H1 (cell line): ENCODE measurements at regions not wholly inside any gene's neighbourhood (a gene's known extent, or its start where the extent isn't known, plus 50 kb on each side); places are given as distances from the start of the nearest gene placed in this dataset.

ENCODE experiments used
- CTCF ChIA-PET: fragments of 300-600 bp; sonication (Branson Sonifier 250); formaldehyde crosslinking; loops from one replicate; lab custom pipeline; 2021; ENCODE audit not compliant: partially characterized antibody; lab: Charles Lee
- POLR2A ChIA-PET: fragments of 300-600 bp; sonication (Branson Sonifier 250); formaldehyde crosslinking; loops from one replicate; lab custom pipeline; 2021; ENCODE audit warnings: inconsistent platforms; ENCODE audit not compliant: partially characterized antibody; lab: Charles Lee
- DNase-seq, 2 experiments: peaks; one replicate each; pipeline versions ENCODE4 v3.0.0 to v3.0.0-alpha.2; 2010 to 2022; ENCODE audit warnings: low spot score in 2 of 2, low read depth in 1 of 2, mixed read lengths in 1 of 2
- FAIRE-seq: peaks from 2 replicates; lab custom pipeline; 2011; peaks lifted over from hg19 to GRCh38; lab: Jason Lieb, UNC
- H2AFZ ChIP-seq: 2 replicates; pipeline ENCODE4 v1.8.1; 2012; ENCODE audit warnings: low read length, inconsistent platforms
- H2AK5ac ChIP-seq: 2 replicates; pipeline ENCODE4 v1.6.1; 2013; ENCODE audit warnings: low read depth, low read length
- H2BK120ac ChIP-seq: replicated peaks from 2 replicates; pipeline ENCODE3; 2013; ENCODE audit warnings: low read depth, low read length, inconsistent platforms
- H2BK12ac ChIP-seq: 2 replicates; pipeline ENCODE4 v1.6.1; 2013; ENCODE audit warnings: low read depth, low read length
- H2BK15ac ChIP-seq: 2 replicates; pipeline ENCODE4 v1.6.1; 2013; ENCODE audit warnings: low read length
- H2BK20ac ChIP-seq: 2 replicates; pipeline ENCODE4 v1.6.1; 2013; ENCODE audit warnings: low read length
- H2BK5ac ChIP-seq: 2 replicates; pipeline ENCODE4 v1.6.1; 2013; ENCODE audit warnings: low read depth, low read length
- H3K14ac ChIP-seq: 2 replicates; pipeline ENCODE4 v1.6.1; 2013; ENCODE audit warnings: inconsistent platforms; ENCODE audit not compliant: insufficient read length
- H3K18ac ChIP-seq: 2 replicates; pipeline ENCODE4 v1.6.1; 2013; ENCODE audit warnings: low read length; ENCODE audit errors: extremely low read depth
- H3K23ac ChIP-seq: 2 replicates; pipeline ENCODE4 v1.6.1; 2013; ENCODE audit warnings: inconsistent platforms; ENCODE audit not compliant: insufficient read length
- H3K23me2 ChIP-seq: 2 replicates; pipeline ENCODE4 v1.6.1; 2013; ENCODE audit warnings: low read depth, low read length
- H3K27ac ChIP-seq: 2 replicates; pipeline ENCODE4 v1.6.1; 2011; ENCODE audit warnings: low read depth, low read length, inconsistent platforms
- H3K27me3 ChIP-seq, 4 experiments: replicated peaks in 1 of 4; 1 replicate in 1 of 4; 2 replicates in 3 of 4; pipeline versions ENCODE4 v1.6.1 to v1.8.1; 2011 to 2013; ENCODE audit warnings: low read length in 3 of 4, mild to moderate bottlenecking in 3 of 4, inconsistent platforms in 2 of 4, mixed read lengths in 2 of 4, moderate library complexity in 1 of 4; ENCODE audit not compliant: control insufficient read depth in 3 of 4, insufficient read depth in 3 of 4; ENCODE audit errors: extremely low read depth in 1 of 4
- H3K36me3 ChIP-seq, 4 experiments: 2 replicates each; pipeline versions ENCODE4 v1.6.1 to v1.8.1; 2011 to 2013; ENCODE audit warnings: mild to moderate bottlenecking in 4 of 4, low read length in 3 of 4, moderate library complexity in 2 of 4, control low read depth in 1 of 4, inconsistent platforms in 1 of 4; ENCODE audit not compliant: insufficient read depth in 4 of 4, control insufficient read depth in 2 of 4
- H3K4ac ChIP-seq: replicated peaks from 2 replicates; pipeline ENCODE3; 2013; ENCODE audit warnings: low read length, low read depth, mixed read lengths, inconsistent platforms; ENCODE audit not compliant: insufficient read length
- H3K4me1 ChIP-seq, 4 experiments: replicated peaks in 1 of 4; 1 replicate in 1 of 4; 2 replicates in 3 of 4; pipeline versions ENCODE4 v1.6.1 to v1.8.1; 2011 to 2013; ENCODE audit warnings: low read length in 3 of 4, inconsistent platforms in 2 of 4, mixed read lengths in 1 of 4; ENCODE audit not compliant: insufficient read depth in 4 of 4, control insufficient read depth in 3 of 4
- H3K4me2 ChIP-seq, 2 experiments: 2 replicates each; pipeline versions ENCODE4 v1.6.1 to v1.8.1; 2011 to 2013; ENCODE audit warnings: low read depth in 2 of 2, low read length in 2 of 2, control low read depth in 1 of 2, inconsistent platforms in 1 of 2, mild to moderate bottlenecking in 1 of 2; ENCODE audit not compliant: insufficient read depth in 1 of 2
- H3K4me3 ChIP-seq, 4 experiments: fragments of 200-600, 300-600 bp in 1 of 4; sonication (generic), shearing (Covaris generic), sonication (Bioruptor Twin) in 1 of 4; 2 replicates each; pipeline versions ENCODE4 v1.5.1 to v1.8.1; 2011 to 2016; ENCODE audit warnings: low read length in 4 of 4, low read depth in 3 of 4, control low read depth in 2 of 4, inconsistent platforms in 2 of 4, mild to moderate bottlenecking in 2 of 4, mixed read lengths in 1 of 4, moderate library complexity in 1 of 4; ENCODE audit not compliant: insufficient read depth in 2 of 4; ENCODE audit errors: extremely low read depth in 1 of 4
- H3K56ac ChIP-seq: replicated peaks from 2 replicates; pipeline ENCODE3; 2013; ENCODE audit warnings: low read depth, mild to moderate bottlenecking, mixed read lengths, low read length, inconsistent platforms; ENCODE audit not compliant: insufficient read length
- H3K79me1 ChIP-seq: 2 replicates; pipeline ENCODE4 v1.6.1; 2013; ENCODE audit warnings: low read depth, low read length, control low read depth
- H3K79me2 ChIP-seq, 2 experiments: 2 replicates each; pipeline versions ENCODE4 v1.6.1 to v1.8.1; 2012 to 2013; ENCODE audit warnings: low read length in 2 of 2, mild to moderate bottlenecking in 2 of 2, inconsistent platforms in 1 of 2; ENCODE audit not compliant: insufficient read depth in 2 of 2, control insufficient read depth in 1 of 2
- H3K9ac ChIP-seq, 4 experiments: replicated peaks in 1 of 4; 1 replicate in 1 of 4; 2 replicates in 3 of 4; pipeline versions ENCODE4 v1.6.1 to v1.8.1; 2011 to 2013; ENCODE audit warnings: low read depth in 3 of 4, low read length in 3 of 4, control low read depth in 2 of 4, mild to moderate bottlenecking in 2 of 4, moderate library complexity in 2 of 4, inconsistent platforms in 1 of 4; ENCODE audit errors: extremely low read depth in 1 of 4
- H3K9me3 ChIP-seq, 2 experiments: 2 replicates each; pipeline versions ENCODE4 v1.6.1 to v1.8.1; 2012 to 2013; ENCODE audit warnings: mild to moderate bottlenecking in 2 of 2, moderate library complexity in 2 of 2, control low read depth in 1 of 2, inconsistent platforms in 1 of 2, low read depth in 1 of 2, low read length in 1 of 2, mixed read lengths in 1 of 2; ENCODE audit not compliant: insufficient read depth in 2 of 2
- H4K20me1 ChIP-seq, 2 experiments: replicated peaks in 1 of 2; 2 replicates each; pipeline versions ENCODE3 to v1.8.1; 2011 to 2013; ENCODE audit warnings: inconsistent platforms in 2 of 2, low read length in 2 of 2, mild to moderate bottlenecking in 1 of 2; ENCODE audit not compliant: insufficient read depth in 2 of 2, control insufficient read depth in 1 of 2
- H4K5ac ChIP-seq: 2 replicates; pipeline ENCODE4 v1.6.1; 2013; ENCODE audit warnings: low read length, low read depth, mixed read lengths, inconsistent platforms; ENCODE audit not compliant: insufficient read length
- H4K8ac ChIP-seq: 2 replicates; pipeline ENCODE4 v1.8.0; 2013; ENCODE audit warnings: mild to moderate bottlenecking, moderate library complexity, low read length, inconsistent platforms; ENCODE audit not compliant: insufficient read depth; ENCODE audit errors: extremely low read depth
- H4K91ac ChIP-seq: replicated peaks from 2 replicates; pipeline ENCODE3; 2013; ENCODE audit warnings: low read length, mixed read lengths, inconsistent platforms; ENCODE audit not compliant: insufficient read length
- CHD1 ChIP-seq: IDR thresholded peaks from 2 replicates; pipeline ENCODE4 v1.6.1; 2012; ENCODE audit warnings: low read depth, low read length, improper control_type of control experiment
- KDM4A ChIP-seq: IDR thresholded peaks from one replicate; pipeline ENCODE4 v1.7.1; 2012; ENCODE audit warnings: low read depth, mild to moderate bottlenecking, moderate library complexity, low read length, inconsistent platforms; ENCODE audit not compliant: severe bottlenecking
- MAFK ChIP-seq: IDR thresholded peaks from 2 replicates; pipeline ENCODE4 v1.6.1; 2012; ENCODE audit warnings: low read depth, mild to moderate bottlenecking, improper control_type of control experiment, low read length
- PHF8 ChIP-seq: fragments of 200-600 bp; sonication (generic); conservative IDR thresholded peaks from 2 replicates; pipeline ENCODE4 v1.7.1; 2012; ENCODE audit warnings: low read depth, mild to moderate bottlenecking, inconsistent platforms, low read length, moderate library complexity
- RBBP5 ChIP-seq: IDR thresholded peaks from 2 replicates; pipeline ENCODE4 v1.7.1; 2012; ENCODE audit warnings: low read depth, mild to moderate bottlenecking, inconsistent platforms, low read length, moderate library complexity, borderline replicate concordance
- SP4 ChIP-seq: IDR thresholded peaks from 2 replicates; pipeline ENCODE4 v1.6.1; 2012; ENCODE audit warnings: low read length, inconsistent platforms
- TAF7 ChIP-seq: optimal IDR thresholded peaks from 2 replicates; pipeline ENCODE3; 2011; ENCODE audit warnings: low read depth, mild to moderate bottlenecking, inconsistent platforms, low read length, moderate library complexity, borderline replicate concordance
- WGBS, 2 experiments: shearing (Covaris generic) in 1 of 2; methylation state at CpG; one replicate each; pipeline versions ENCODE4 v1.1.6 to v1.1.7; 2013 to 2015; ENCODE audit warnings: low lambda C conversion rate in 2 of 2, mixed read lengths in 2 of 2, inconsistent platforms in 1 of 2, low coverage in 1 of 2, missing lambda C conversion rate in 1 of 2; ENCODE audit not compliant: insufficient replicate concordance in 2 of 2, insufficient coverage in 1 of 2, insufficient read length in 1 of 2; ENCODE audit errors: extremely low coverage in 1 of 2, missing lambda C conversion rate in 1 of 2; 5-methylcytosine and 5-hydroxymethylcytosine counted together
- TF ChIP-seq, protein P1 (sequence below): IDR thresholded peaks from 2 replicates; pipeline ENCODE4 v1.6.1; 2011; ENCODE audit warnings: low read depth, mild to moderate bottlenecking, low read length; ENCODE audit not compliant: insufficient read depth

GRCh38 chr14:101368629-101369028 is 192.7 kb upstream of the DIO3 start:
- Histone ChIP-seq H3K9me3 (no peaks in the 10 kb centered on the region), H3K36me3 (no peaks in the 10 kb centered on the region), H3K4ac (no peak overlapping the region), H4K8ac (no peak overlapping the region), H3K79me2 (no peaks in the 10 kb centered on the region), H2BK5ac (no peak overlapping the region), H2AFZ (no peak overlapping the region), H2BK120ac (no peak overlapping the region), H2BK12ac (no peak overlapping the region), H2BK15ac (no peak overlapping the region), H3K14ac (no peak overlapping the region), H3K4me1 (peaks cover 0 to 19% (median 5%) of the 10 kb centered on the region in 4 experiments; a peak in 4 of 7 replicates), H2BK20ac (no peak overlapping the region), H3K4me2 (no peak overlapping the region), H3K23me2 (no peaks in the 10 kb centered on the region), H3K27ac (no peak overlapping the region), H3K79me1 (no peaks in the 10 kb centered on the region), H3K27me3 (no peaks in the 10 kb centered on the region; a peak in 3 of 7 replicates), H3K23ac (no peak overlapping the region), H3K18ac (no peak overlapping the region), H3K56ac (no peak overlapping the region), H4K5ac (no peak overlapping the region), H2AK5ac (no peak overlapping the region), H4K20me1 (no peaks in the 10 kb centered on the region), H4K91ac (no peak overlapping the region), H3K4me3 (no peak overlapping the region), H3K9ac (no peak overlapping the region)
- ChIA-PET CTCF (interaction anchor here (1.2 kb wide), 1 partner anchor 17 kb away, joined by 3 read pairs; no protein-coding TSS in a partner anchor), POLR2A (no interaction called here)
- no peak for DNase-seq
- FAIRE-seq: no peak
- 93% methylated on average over 6 of the region's 6 CpGs; no CpG with 5 or more reads in 1 of the 2 experiments for WGBS, 2 experiments
- TF ChIP-seq, protein P1, sequence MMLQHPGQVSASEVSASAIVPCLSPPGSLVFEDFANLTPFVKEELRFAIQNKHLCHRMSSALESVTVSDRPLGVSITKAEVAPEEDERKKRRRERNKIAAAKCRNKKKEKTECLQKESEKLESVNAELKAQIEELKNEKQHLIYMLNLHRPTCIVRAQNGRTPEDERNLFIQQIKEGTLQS: no peak
- no peak for TF ChIP-seq SP4
- no peak for TF ChIP-seq KDM4A
- TF ChIP-seq PHF8: no peak
- no peak for TF ChIP-seq CHD1
- TF ChIP-seq MAFK: no peak
- TF ChIP-seq TAF7: no peak
- TF ChIP-seq RBBP5: no peak
- TF ChIP-seq, all 59 proteins: peak for 0
